C4-2B (cell line): ENCODE measurements at regions not wholly inside any gene's neighbourhood (a gene's known extent, or its start where the extent isn't known, plus 50 kb on each side); places are given as distances from the start of the nearest gene placed in this dataset.

Experiments
- H3K27ac ChIP-seq: fragments of 450-650 bp; 2 replicates; pipeline ENCODE4 v1.5.1; 2017
- CTCF ChIP-seq: fragments of 450-650 bp; conservative IDR thresholded peaks from 2 replicates; pipeline ENCODE4 v1.5.1; 2017; ENCODE audit warnings: mild to moderate bottlenecking
- ZFX ChIP-seq: fragments of 450-650 bp; IDR thresholded peaks from 2 replicates; pipeline ENCODE4 v1.6.1; 2017

GRCh38 chr16:79402356-79402755 lies 198.2 kb downstream of the MAF start:
- TF ChIP-seq ZFX (no peak), CTCF (no peak)
- no peak overlapping the region for H3K27ac ChIP-seq

- TF ChIP-seq CTCF (no peak), ZFX (no peak)
- no peak overlapping the region for H3K27ac ChIP-seq
Observed at GRCh38 chr16:79401782-79402181, 198.8 kb downstream of the MAF start.

DNA sequence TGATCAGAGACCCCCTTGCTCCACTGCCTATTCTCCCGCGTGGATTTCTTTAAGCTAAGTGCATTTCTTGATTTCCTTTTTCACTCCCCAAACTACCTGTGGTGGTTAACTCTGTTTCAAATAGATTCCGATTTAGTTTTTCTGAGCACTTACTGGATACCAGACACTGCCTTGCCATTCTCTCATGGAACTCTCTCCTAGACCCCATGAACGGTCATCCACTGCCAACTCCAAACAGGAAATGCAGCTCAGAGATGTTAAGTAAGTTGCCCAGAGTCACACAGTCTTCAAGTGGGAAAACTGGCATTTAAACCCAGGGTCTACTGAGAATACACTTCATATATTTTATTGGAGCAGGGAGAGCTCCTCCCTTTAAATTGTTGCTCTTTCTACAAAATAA lies 199.4 kb downstream of the MAF start:
- no peak overlapping the region for H3K27ac ChIP-seq
- TF ChIP-seq ZFX (no peak), CTCF (no peak)

DNA sequence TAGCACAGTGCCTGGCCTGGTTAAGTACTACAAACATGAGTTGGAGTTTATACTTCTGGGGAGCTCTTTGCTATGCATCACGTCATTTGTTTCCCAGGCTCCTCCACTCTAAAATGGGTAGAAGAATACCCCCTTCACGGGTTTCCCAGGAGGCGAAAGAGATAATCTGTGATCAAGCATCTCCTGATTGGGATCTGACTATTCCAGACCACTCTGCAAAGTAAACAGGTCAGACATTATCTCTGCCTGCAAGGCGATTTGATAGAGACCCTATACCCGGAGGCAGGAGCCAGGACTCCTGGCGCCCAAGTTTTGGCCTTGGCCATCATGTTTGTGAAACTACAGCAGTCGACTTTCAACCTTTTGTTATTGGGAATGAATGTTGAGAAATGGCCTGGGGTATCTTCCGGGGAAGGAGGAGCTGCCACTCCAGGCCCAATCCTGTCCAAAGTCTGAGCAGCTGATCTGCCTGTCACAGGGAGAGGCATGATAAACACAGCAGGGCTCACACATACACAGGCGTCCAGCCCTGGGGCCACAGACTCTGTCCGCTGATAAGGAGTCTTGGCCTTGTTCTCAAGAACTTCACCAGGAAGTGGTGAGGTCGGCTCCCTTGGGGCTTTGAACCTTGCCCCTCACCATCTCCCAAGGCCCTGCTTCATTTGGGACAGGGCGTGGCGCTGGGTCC lies 199.9 kb downstream of the MAF start:
- no peak overlapping the region for H3K27ac ChIP-seq
- TF ChIP-seq ZFX (no peak), CTCF (no peak)

- no peak for TF ChIP-seq CTCF
- TF ChIP-seq ZFX: no peak
Observed at GRCh38 chr16:79395591-79395990, 204.9 kb downstream of the MAF start.

GRCh38 chr16:79394206-79394605 lies 206.3 kb downstream of the MAF start:
- no peak overlapping the region for H3K27ac ChIP-seq
- no peak for TF ChIP-seq CTCF
- TF ChIP-seq ZFX: no peak

More at GRCh38 chr16:79395591-79395990, 204.9 kb downstream of the MAF start:
- H3K27ac ChIP-seq: no peak overlapping the region

- no peak for TF ChIP-seq CTCF
- no peak for TF ChIP-seq ZFX
- no peak overlapping the region for H3K27ac ChIP-seq
Observed at GRCh38 chr16:79393564-79393963, 207.0 kb downstream of the MAF start.
